IPS DF 4.7 (cell line): ENCODE measurements at regions not wholly inside any gene's neighbourhood (a gene's known extent, or its start where the extent isn't known, plus 50 kb on each side); places are given as distances from the start of the nearest gene placed in this dataset.

Experiments used
- DNase-seq: peaks from one replicate; pipeline ENCODE4 v3.0.0-alpha.2; 2013; ENCODE audit warnings: low spot score; ENCODE audit errors: extremely low read depth

DNA sequence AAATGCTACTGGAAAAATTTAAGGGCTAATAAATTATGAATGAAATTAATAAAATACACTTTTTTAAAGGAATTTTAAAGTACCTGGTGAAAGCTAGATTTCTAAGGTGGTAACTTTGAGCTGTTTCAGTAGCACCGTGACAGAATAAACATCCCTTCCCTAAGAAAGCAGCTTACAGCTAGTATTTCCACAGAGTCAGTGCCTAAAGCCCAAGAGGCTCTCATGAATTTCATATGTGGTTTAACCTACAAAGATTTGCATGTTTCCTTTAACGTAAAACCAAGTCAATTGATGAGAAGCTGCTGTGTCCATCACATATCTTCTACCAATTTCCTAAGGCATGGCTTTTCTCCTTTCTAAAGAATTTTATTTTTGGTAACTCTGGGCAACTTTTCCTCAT is 56.8 kb downstream of the IFNG start:
- DNase-seq: no peak

DNA sequence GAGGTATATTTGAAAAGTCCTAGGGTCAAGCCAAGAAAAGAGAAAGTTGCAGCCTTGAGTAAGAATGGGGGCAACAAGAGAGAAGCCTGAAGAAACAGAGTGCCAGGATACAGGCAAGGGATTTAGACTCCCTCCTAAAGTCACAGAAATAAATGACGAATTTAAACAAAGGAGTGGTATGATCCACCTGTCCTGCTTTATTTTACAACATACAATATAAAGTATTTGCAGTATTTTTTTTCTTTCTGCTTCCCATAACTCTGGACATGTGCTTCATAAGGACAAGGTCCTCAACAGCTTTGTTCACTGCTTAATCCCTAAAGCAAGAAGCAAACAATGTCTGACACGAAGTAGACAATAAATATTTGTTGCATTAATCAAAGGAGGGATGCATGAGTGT is 57.4 kb downstream of the IFNG start:
- DNase-seq: no peak

DNA sequence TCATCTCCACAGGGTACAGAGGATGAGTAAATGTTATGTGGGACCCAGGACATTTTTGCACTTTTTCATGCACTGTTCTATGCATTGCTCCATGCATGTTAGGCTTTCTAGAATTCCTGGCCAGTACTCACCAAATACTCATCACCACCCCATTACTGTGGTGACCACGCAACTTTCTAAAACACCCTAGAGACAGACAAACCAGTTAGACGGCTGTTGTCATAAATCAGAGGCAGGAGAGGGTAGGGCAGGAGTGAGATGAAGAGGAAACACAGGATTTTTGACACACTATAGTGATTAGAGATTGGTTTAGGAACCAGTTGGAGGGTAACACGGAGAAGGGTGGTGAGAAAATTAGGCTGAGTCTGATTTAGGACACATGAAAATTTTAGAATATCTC is 59.3 kb downstream of the IFNG start:
- no peak for DNase-seq

DNA sequence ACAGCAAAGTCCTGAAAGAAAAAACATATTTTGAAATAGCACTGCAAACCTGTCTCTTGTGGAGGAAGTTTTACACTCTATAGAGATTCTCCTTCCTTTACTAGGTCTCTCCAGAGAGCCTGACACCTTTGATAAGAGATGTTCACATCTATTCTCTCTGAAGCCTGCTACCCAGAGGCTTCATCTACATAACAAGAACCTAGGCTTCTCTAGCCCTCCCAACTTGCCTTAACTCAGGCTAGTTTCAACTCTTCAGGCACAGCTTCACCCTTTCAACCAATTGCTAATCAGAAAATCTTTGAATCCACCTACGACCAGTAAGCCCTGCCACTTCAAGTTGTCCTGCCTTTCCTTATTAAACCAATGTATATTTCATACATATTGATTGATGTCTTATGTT is 60.6 kb downstream of the IFNG start:
- DNase-seq: no peak

DNA sequence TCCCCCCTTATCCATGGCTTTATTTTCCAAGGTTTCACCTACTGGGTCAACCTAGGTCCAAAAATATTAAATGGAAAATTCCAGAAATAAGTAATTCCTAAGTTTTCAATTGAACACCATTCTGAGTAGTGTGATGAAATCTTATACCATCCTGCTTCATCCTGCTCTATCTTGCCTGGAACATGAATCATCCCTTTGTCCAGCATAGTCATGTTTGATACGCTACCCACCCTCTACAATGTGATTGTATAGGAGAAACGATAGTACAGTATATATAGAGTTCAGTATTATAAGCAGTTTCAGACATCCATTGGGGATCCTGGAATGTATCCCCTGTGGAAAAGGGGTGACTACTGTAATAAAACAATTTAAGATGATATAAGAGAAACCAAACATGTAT is 62.2 kb downstream of the IFNG start:
- DNase-seq: no peak

DNA sequence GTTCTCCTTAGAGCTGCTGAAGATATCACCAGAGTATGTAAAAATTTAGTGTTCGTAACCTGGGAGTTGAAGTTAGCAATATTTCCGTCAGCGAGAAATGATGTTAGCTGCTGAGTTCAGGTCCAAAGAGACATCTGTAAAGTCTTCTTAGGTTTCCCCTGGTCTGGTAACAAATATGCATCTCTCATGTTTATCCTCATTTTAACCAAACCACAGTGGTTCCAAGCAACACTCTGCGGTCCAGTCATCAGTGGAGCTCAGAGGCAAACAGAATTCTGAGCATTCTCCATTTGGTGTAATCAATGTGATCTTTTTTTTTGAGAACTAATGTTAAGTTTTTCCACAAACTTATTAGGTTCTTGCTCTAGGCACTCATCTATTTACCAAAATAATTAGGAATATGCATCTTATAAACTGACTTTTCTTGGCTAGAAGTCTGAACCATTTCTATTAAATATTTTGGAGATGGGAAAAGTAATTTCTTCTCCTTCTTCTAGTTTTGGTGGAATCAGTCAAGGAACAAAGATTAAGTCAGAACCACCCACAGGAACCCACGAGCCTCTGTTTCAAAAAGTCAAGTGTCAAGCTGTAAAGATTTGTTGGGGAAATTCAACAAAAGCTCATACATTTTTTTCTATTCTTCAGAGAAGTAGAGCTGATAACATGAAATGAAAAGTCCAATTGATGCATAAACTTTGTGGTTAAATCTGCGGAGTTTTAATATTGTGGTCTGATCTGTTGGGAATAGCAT is 64.7 kb downstream of the IFNG start:
- DNase-seq: no peak

DNA sequence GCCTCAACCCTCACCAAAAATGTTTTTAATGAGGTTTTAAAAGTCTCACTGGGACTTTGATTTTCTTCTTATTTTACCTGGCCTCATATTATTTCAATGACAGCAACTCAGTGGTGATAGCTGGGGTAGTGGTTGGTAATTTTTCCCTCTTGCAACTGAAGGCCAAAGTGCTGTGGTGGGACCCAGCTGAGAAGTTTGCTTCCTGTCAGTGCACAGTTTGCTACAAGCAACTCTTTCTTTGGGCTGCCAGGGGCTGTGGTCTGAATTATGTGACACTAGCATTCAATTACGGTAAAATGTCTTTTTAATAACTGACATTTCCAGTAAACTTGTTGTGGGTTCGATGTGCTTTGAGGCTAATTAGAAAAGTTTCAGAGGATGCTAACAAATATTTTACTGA is 65.3 kb downstream of the IFNG start:
- DNase-seq: no peak

DNA sequence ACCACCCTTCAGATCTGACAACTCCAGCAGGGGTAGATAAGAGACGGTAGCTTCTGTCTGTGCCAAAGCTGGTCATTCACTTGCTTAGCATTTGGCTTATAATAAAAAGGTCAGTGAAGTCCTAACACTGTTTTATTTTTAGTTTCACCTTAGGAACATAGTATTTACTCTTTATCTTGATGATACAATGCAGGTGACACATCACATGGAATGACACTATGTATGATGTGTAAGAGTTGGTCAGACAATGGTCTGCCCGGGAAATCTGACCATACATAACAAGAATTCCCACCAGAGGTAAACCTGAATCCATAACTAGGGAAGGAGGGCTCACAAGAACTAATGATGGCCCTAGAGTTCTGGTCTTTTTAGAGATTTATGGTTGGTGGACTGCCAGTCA is 66.6 kb downstream of the IFNG start:
- DNase-seq: no peak

DNA sequence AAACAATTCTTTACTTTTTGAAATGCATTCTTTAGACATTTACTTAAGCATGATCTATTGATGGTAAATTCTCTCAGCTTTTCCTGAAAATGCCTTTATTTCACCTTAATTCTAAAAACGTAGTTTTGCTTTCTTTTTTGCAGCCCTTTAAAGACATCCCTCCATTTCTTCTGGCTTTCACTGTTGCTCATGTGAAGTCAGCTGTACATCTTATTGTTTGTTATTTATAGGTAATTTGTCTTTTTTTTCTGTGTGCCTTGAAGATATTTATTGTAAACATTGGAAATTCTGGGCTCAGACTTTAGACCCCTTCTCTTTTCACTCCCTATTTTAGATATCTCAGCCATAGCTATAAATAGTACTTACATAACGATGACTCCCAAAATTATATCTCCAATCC is 70.4 kb downstream of the IFNG start:
- DNase-seq: no peak

DNA sequence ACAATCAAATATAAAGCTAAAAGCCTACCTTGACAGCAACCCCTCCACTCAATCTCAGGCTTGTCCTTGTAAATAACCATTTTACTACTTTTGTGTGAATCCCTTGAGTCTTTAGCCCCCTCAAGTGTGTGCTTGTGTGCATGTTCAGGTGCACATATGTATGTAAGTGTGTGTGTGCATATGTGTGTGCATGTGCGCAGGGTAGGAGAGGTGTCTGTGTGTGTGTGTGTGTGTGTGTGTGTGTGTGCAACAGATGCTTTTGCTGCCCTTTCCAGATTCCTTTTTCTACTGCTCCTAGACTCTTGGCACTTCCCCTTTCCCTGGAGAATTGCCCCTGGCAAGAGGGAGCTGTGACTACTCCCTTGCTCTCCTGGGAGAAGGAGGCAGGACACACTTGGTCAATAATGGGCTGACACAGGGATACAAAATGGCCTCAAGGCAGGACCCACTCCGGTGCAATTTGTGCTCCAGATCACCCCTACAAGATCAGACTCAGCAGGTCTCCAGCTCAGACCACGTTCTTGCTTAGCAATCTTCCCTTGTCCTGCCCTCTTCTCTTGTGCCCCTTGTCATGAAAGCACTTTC is 73.4 kb downstream of the IFNG start:
- no peak for DNase-seq

DNA sequence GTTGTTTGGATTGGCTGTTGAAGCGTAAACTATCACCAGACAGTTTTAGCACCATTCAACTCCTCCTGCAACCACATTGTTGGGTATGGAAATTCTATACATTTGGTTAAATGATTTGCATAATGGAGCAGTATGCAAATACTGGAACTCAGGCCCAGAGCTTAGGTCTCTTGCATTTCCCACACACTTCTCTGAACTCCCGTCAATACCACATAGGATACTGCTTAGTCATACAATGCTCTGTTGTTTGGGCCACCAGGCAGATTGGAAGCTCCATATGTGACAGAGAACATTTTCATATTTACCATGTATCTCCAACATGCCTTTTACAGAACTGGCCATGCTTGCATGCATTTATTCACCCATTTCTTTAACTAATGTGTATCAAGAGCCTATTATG is 78.0 kb downstream of the IFNG start:
- DNase-seq: no peak

DNA sequence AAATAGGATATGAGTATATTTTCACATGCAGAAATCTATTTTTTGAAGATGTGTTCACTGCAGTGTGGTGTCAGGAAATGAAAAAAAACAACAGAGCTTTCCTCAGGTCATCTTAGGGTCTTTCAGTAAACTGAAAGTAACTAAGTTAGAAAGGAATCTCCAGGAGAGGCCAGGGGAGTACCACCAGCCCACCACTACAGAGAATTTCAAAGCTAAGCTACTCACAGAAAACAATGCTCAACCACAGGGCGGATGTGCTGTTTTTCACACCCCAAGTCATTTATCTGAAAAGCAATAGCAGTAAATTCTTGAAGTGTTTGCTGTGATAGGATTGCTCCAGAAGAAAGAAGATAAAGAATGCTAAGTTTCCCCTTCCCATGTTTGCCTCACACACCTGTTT is 79.0 kb downstream of the IFNG start:
- peak; percentile 62 for DNase-seq

DNA sequence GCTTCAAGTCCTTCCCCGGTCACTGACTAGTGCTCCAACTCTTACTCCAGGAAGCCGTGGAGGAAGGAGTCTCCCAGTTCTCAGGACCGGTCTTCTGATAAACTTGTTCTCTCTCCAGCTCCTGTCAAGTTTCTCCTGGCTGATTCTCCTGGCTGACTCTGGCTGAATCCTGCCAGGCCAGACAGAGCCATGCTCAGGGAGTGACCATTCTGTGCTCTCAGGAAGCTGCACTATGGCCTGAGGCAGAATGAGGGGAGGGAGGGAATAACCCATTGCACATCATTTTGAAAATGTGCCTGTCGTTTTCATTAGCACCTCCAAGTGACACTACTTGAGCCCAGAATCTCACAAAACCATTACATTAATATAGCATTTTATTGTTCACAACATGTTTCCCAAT is 80.8 kb downstream of the IFNG start:
- DNase-seq: no peak

DNA sequence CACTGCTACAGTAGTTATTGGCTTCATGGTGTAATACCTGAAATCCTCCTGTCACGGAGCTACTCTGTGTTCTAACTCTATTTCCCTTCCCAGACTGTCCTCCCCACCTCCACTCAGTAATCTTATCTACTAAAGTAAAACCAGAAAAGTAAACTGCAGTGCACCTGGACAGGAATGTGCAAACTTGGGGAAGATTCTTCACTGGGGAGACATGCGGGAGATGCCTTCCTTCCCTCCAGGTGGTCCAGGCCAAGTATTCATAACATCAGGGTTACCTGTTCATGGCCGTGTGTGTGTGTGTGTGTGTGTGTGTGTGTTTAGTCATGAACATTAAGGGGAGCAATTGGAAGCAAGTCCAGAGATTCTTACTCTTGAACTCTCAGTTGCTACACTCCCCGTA is 84.1 kb downstream of the IFNG start:
- no peak for DNase-seq

DNA sequence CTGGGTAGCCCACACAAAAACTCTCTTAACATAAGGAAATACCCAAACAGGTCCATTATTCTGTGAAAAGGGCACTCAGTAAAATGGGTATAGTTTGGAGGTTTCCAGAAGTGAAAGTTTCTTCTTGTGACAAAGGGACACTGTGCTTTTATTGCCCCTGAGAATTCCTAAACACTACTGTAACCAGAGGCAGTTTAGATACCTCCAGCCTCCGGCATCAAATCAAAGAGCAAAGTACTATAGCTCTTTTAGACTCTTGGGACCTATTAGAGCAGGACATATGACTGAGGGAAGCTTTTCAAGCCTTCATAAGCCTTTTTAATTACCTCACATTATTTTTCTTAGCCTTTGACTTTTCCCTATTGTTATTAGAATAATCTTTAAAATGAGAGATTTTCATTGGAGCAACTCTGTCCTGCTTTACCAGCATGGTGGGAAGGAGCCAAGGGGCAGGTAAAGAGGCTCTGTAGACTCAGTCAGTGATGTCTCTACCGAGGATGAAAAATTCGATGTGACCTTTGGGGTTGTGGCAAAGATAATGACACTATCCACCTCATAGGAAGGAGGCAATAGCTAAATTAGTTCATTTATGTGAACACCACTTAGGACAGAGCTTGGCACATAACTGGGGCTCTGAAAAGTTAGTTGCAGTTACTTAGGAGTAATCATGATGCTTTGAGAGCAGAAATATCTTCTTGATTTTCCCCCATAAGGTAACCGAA is 85.1 kb downstream of the IFNG start:
- DNase-seq: no peak

DNA sequence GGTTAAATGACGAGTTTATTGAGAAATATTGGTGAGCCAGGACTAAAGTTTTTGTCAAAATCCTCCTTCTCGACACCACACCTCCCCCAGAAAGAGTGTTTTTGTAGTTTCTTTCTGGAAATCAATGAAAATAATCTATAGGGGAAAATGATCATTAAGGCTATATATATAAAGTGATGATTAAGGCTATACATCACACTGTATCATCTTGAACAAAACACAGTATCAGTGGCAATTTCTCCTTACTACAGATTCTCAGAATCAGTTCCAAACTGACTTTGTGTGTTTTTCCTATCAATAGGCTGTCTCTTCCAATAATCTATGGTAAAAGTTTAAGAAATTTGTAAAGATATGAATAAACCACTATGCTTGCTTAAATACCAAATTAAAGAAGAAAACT is 81.7 kb downstream of the IFNG-AS1 start:
- no peak for DNase-seq
